Activated CD4-positive, alpha-beta T cell treated with anti-CD3 and anti-CD28 coated beads, Interleukin-10, Interleukin-2, amounts not matched to agents 100 ng/mL and 50 ng/mL, durations not matched to agents 16 hours and 8 hours (primary cell): ENCODE measurements at regions not wholly inside any gene's neighbourhood (a gene's known extent, or its start where the extent isn't known, plus 50 kb on each side); places are given as distances from the start of the nearest gene placed in this dataset.
"Not testable (repeated sequence)": the region's sequence is repeated elsewhere in the genome, so short reads cannot be mapped to it uniquely, and the experiment has no call there.

Experiments used
- DNase-seq: peaks from one replicate; pipeline ENCODE4 v3.0.0-alpha.2; 2020

GRCh38 chr3:21237638-21238037 lies 513.4 kb downstream of the ZNF385D start:
- DNase-seq, result no peak

GRCh38 chr3:21235491-21235890 lies 515.5 kb downstream of the ZNF385D start:
- no peak for DNase-seq

GRCh38 chr3:21234933-21235332 lies 516.1 kb downstream of the ZNF385D start:
- DNase-seq, result no peak

GRCh38 chr3:21229426-21230135 lies 521.4 kb downstream of the ZNF385D start:
- no peak for DNase-seq

GRCh38 chr3:21226086-21226485 lies 524.9 kb downstream of the ZNF385D start:
- no peak for DNase-seq

GRCh38 chr3:21220944-21221343 lies 530.1 kb downstream of the ZNF385D start:
- no peak for DNase-seq

GRCh38 chr3:21216598-21216997 lies 534.4 kb downstream of the ZNF385D start:
- DNase-seq, result no peak

- not testable (repeated sequence) for DNase-seq
Observed at GRCh38 chr3:21204122-21204521, 546.9 kb downstream of the ZNF385D start.

- no peak for DNase-seq
Observed at GRCh38 chr3:21195203-21195602, 555.8 kb downstream of the ZNF385D start.

GRCh38 chr3:21194036-21194435 lies 557.0 kb downstream of the ZNF385D start:
- DNase-seq, result not testable (repeated sequence)

- DNase-seq, result no peak
Observed at GRCh38 chr3:21188459-21188858, 562.6 kb downstream of the ZNF385D start.

GRCh38 chr3:21185816-21186314 lies 565.1 kb downstream of the ZNF385D start:
- DNase-seq, result no peak

- no peak for DNase-seq
Observed at GRCh38 chr3:21174461-21174860, 576.5 kb downstream of the ZNF385D start.

- no peak for DNase-seq
Observed at GRCh38 chr3:21170964-21171363, 580.0 kb downstream of the ZNF385D start.

GRCh38 chr3:21169948-21170347 lies 581.1 kb downstream of the ZNF385D start:
- DNase-seq, result no peak

- no peak for DNase-seq
Observed at GRCh38 chr3:21168471-21168870, 582.5 kb downstream of the ZNF385D start.

GRCh38 chr3:21163956-21164355 lies 587.1 kb downstream of the ZNF385D start:
- no peak for DNase-seq

- no peak for DNase-seq
Observed at GRCh38 chr3:21159543-21159906, 591.5 kb downstream of the ZNF385D start.

GRCh38 chr3:21158861-21159542 lies 592.0 kb downstream of the ZNF385D start:
- no peak for DNase-seq

GRCh38 chr3:21154911-21155310 lies 596.1 kb downstream of the ZNF385D start:
- no peak for DNase-seq

GRCh38 chr3:21152555-21152954 lies 598.5 kb downstream of the ZNF385D start:
- DNase-seq, result no peak

- no peak for DNase-seq
Observed at GRCh38 chr3:21142949-21143348, 608.1 kb downstream of the ZNF385D start.

GRCh38 chr3:21142031-21142430 lies 609.0 kb downstream of the ZNF385D start:
- DNase-seq, result no peak

GRCh38 chr3:21140785-21141184 lies 610.2 kb downstream of the ZNF385D start:
- DNase-seq, result no peak

- no peak for DNase-seq
Observed at GRCh38 chr3:21138085-21138484, 612.9 kb downstream of the ZNF385D start.
